ENCODE measurements at regions not wholly inside any gene's neighbourhood (a gene's known extent, or its start where the extent isn't known, plus 50 kb on each side); places are given as distances from the start of the nearest gene placed in this dataset.
"Not testable (repeated sequence)": the region's sequence is repeated elsewhere in the genome, so short reads cannot be mapped to it uniquely, and the experiment has no call there.

- in situ Hi-C loops (cut with MboI; ENCODE audit: low sequenced_read_pairs), result no loop called here
These were observed 120.0 kb upstream of the ZC3H11B start for GRCh38 chr1:219732814-219733491.

GRCh38 chr1:219731771-219732170, 118.9 kb upstream of the ZC3H11B start:
- in situ Hi-C loops (cut with MboI; ENCODE audit: low sequenced_read_pairs), result no loop called here

- in situ Hi-C loops (cut with MboI; ENCODE audit: low sequenced_read_pairs), result no loop called here
These were observed 113.8 kb upstream of the ZC3H11B start for GRCh38 chr1:219726480-219727272.

- in situ Hi-C loops (cut with MboI; ENCODE audit: low sequenced_read_pairs), result no loop called here
These were observed 111.5 kb upstream of the ZC3H11B start for GRCh38 chr1:219724440-219724839.

GRCh38 chr1:219717536-219717935, 104.6 kb upstream of the ZC3H11B start:
- in situ Hi-C loops (cut with MboI; ENCODE audit: low sequenced_read_pairs), result no loop called here

- in situ Hi-C loops (cut with MboI; ENCODE audit: low sequenced_read_pairs), result no loop called here
These were observed 103.8 kb upstream of the ZC3H11B start for GRCh38 chr1:219716611-219717114.

- in situ Hi-C loops (cut with MboI; ENCODE audit: low sequenced_read_pairs), result no loop called here
These were observed 101.1 kb upstream of the ZC3H11B start for GRCh38 chr1:219713981-219714381.

- in situ Hi-C loops (cut with MboI; ENCODE audit: low sequenced_read_pairs), result no loop called here
These were observed 99.6 kb upstream of the ZC3H11B start for GRCh38 chr1:219712506-219712905.

- in situ Hi-C loops (cut with MboI; ENCODE audit: low sequenced_read_pairs), result no loop called here
These were observed 97.8 kb upstream of the ZC3H11B start for GRCh38 chr1:219710529-219711194.

- in situ Hi-C loops (cut with MboI; ENCODE audit: low sequenced_read_pairs), result no loop called here
These were observed 96.1 kb upstream of the ZC3H11B start for GRCh38 chr1:219708919-219709543.

GRCh38 chr1:219707885-219708284, 95.0 kb upstream of the ZC3H11B start:
- in situ Hi-C loops (cut with MboI; ENCODE audit: low sequenced_read_pairs), result not testable (repeated sequence)

GRCh38 chr1:219704331-219704730, 91.4 kb upstream of the ZC3H11B start:
- in situ Hi-C loops (cut with MboI; ENCODE audit: low sequenced_read_pairs), result not testable (repeated sequence)

- in situ Hi-C loops (cut with MboI; ENCODE audit: low sequenced_read_pairs), result no loop called here
These were observed 90.4 kb upstream of the ZC3H11B start for GRCh38 chr1:219703368-219703639.

GRCh38 chr1:219701476-219701875, 88.6 kb upstream of the ZC3H11B start:
- in situ Hi-C loops (cut with MboI; ENCODE audit: low sequenced_read_pairs), result no loop called here

- in situ Hi-C loops (cut with MboI; ENCODE audit: low sequenced_read_pairs), result no loop called here
These were observed 87.0 kb upstream of the ZC3H11B start for GRCh38 chr1:219699870-219700269.

GRCh38 chr1:219697682-219698081, 84.8 kb upstream of the ZC3H11B start:
- in situ Hi-C loops (cut with MboI; ENCODE audit: low sequenced_read_pairs), result no loop called here

- in situ Hi-C loops (cut with MboI; ENCODE audit: low sequenced_read_pairs), result no loop called here
These were observed 80.1 kb upstream of the ZC3H11B start for GRCh38 chr1:219692981-219693380.

- in situ Hi-C loops (cut with MboI; ENCODE audit: low sequenced_read_pairs), result no loop called here
These were observed 76.9 kb upstream of the ZC3H11B start for GRCh38 chr1:219689774-219690173.

- in situ Hi-C loops (cut with MboI; ENCODE audit: low sequenced_read_pairs), result no loop called here
These were observed 74.9 kb upstream of the ZC3H11B start for GRCh38 chr1:219687779-219688178.

- in situ Hi-C loops (cut with MboI; ENCODE audit: low sequenced_read_pairs), result no loop called here
These were observed 73.3 kb upstream of the ZC3H11B start for GRCh38 chr1:219686171-219686570.

- in situ Hi-C loops (cut with MboI; ENCODE audit: low sequenced_read_pairs), result no loop called here
These were observed 69.9 kb upstream of the ZC3H11B start for GRCh38 chr1:219682788-219683187.

Measured in HL-60/S4 treated with retinoic acid at 250 ng/mL for 4 days and 3 days (cell line).